ENCODE measurements at regions not wholly inside any gene's neighbourhood (a gene's known extent, or its start where the extent isn't known, plus 50 kb on each side); places are given as distances from the start of the nearest gene placed in this dataset.
"Not testable (repeated sequence)": the region's sequence is repeated elsewhere in the genome, so short reads cannot be mapped to it uniquely, and the experiment has no call there.

- Histone ChIP-seq H3K36me3 (ENCODE audit: control insufficient read depth, insufficient read depth, low read length) (no peaks in the 10 kb centered on the region), H3K4me3 (ENCODE audit: low read length) (no peak overlapping the region), H3K27ac (ENCODE audit: low read depth, low read length) (no peak overlapping the region), H3K27me3 (ENCODE audit: control insufficient read depth, insufficient read depth, low read length, poor library complexity, severe bottlenecking) (no peaks in the 10 kb centered on the region), H3K4me1 (ENCODE audit: control insufficient read depth, insufficient read depth, low read length) (no peaks in the 10 kb centered on the region), H3K9me3 (ENCODE audit: control insufficient read depth, low read length) (peaks cover under 1% of the 10 kb centered on the region), H3K9ac (ENCODE audit: extremely low read depth, low read length, poor library complexity, severe bottlenecking) (no peak overlapping the region)
- Mint-ChIP-seq H3K27me3 (ENCODE audit: insufficient read depth) (no peaks in the 10 kb centered on the region), H3K9me3 (peaks cover 9% of the 10 kb centered on the region), H3K4me3 (no peak overlapping the region), H3K4me1 (peaks cover 8% of the 10 kb centered on the region), H3K36me3 (ENCODE audit: low read depth) (no peaks in the 10 kb centered on the region), H3K27ac (no peak overlapping the region)
- no peak for TF ChIP-seq CTCF (conservative IDR thresholded peaks at IDR 0.05)
- no peak for DNase-seq
Observed at GRCh38 chr5:125451622-125452021, 705.2 kb upstream of the ZNF608 start.

GRCh38 chr5:125452991-125453390, 706.6 kb upstream of the ZNF608 start:
- no peak for TF ChIP-seq CTCF (conservative IDR thresholded peaks at IDR 0.05)
- 90 to 100% methylated on average over 3 of the region's 3 CpGs for WGBS, 2 experiments (ENCODE audit: insufficient coverage in 1 of 2, insufficient read length in 1 of 2)

GRCh38 chr5:125455041-125455440, 708.6 kb upstream of the ZNF608 start:
- no peak overlapping the region for H3K27ac Mint-ChIP-seq

More at GRCh38 chr5:125452991-125453390, 706.6 kb upstream of the ZNF608 start:
- H3K9me3 Mint-ChIP-seq, result peaks cover 22% of the 10 kb centered on the region
- no peak overlapping the region for H3K27ac ChIP-seq (ENCODE audit: low read depth, low read length)
- H3K36me3 ChIP-seq (ENCODE audit: control insufficient read depth, insufficient read depth, low read length), result no peaks in the 10 kb centered on the region
- no peak overlapping the region for H3K4me3 Mint-ChIP-seq
- H3K9ac ChIP-seq (ENCODE audit: extremely low read depth, low read length, poor library complexity, severe bottlenecking), result no peak overlapping the region
- peaks cover 14% of the 10 kb centered on the region for H3K9me3 ChIP-seq (ENCODE audit: control insufficient read depth, low read length)
- peaks cover 6% of the 10 kb centered on the region for H3K36me3 Mint-ChIP-seq (ENCODE audit: low read depth)
- H3K4me1 Mint-ChIP-seq, result peaks cover 4% of the 10 kb centered on the region
- no peak for DNase-seq
- H3K27me3 ChIP-seq (ENCODE audit: control insufficient read depth, insufficient read depth, low read length, poor library complexity, severe bottlenecking), result no peaks in the 10 kb centered on the region
- H3K4me3 ChIP-seq (ENCODE audit: low read length), result no peak overlapping the region
- no peaks in the 10 kb centered on the region for H3K4me1 ChIP-seq (ENCODE audit: control insufficient read depth, insufficient read depth, low read length)
- no peak overlapping the region for H3K27ac Mint-ChIP-seq
- no peaks in the 10 kb centered on the region for H3K27me3 Mint-ChIP-seq (ENCODE audit: insufficient read depth)

GRCh38 chr5:125456005-125456404, 709.6 kb upstream of the ZNF608 start:
- not testable (repeated sequence) for H3K27me3 Mint-ChIP-seq (ENCODE audit: insufficient read depth); H3K27ac Mint-ChIP-seq; H3K4me3 ChIP-seq (ENCODE audit: low read length); H3K27me3 ChIP-seq (ENCODE audit: control insufficient read depth, insufficient read depth, low read length, poor library complexity, severe bottlenecking); H3K36me3 ChIP-seq (ENCODE audit: control insufficient read depth, insufficient read depth, low read length); H3K36me3 Mint-ChIP-seq (ENCODE audit: low read depth); DNase-seq; H3K9ac ChIP-seq (ENCODE audit: extremely low read depth, low read length, poor library complexity, severe bottlenecking); H3K4me3 Mint-ChIP-seq; H3K27ac ChIP-seq (ENCODE audit: low read depth, low read length); H3K4me1 Mint-ChIP-seq; H3K4me1 ChIP-seq (ENCODE audit: control insufficient read depth, insufficient read depth, low read length)
- H3K9me3 Mint-ChIP-seq, result peaks cover 34% of the 10 kb centered on the region
- WGBS, 2 experiments (ENCODE audit: insufficient coverage in 1 of 2, insufficient read length in 1 of 2), result 87% methylated on average over 4 of the region's 4 CpGs; no CpG with 5 or more reads in 1 of the 2 experiments
- peaks cover 20% of the 10 kb centered on the region for H3K9me3 ChIP-seq (ENCODE audit: control insufficient read depth, low read length)

More at GRCh38 chr5:125455041-125455440, 708.6 kb upstream of the ZNF608 start:
- H3K9me3 ChIP-seq (ENCODE audit: control insufficient read depth, low read length), result peaks cover 20% of the 10 kb centered on the region
- no peaks in the 10 kb centered on the region for H3K4me1 ChIP-seq (ENCODE audit: control insufficient read depth, insufficient read depth, low read length)
- H3K27me3 ChIP-seq (ENCODE audit: control insufficient read depth, insufficient read depth, low read length, poor library complexity, severe bottlenecking), result no peaks in the 10 kb centered on the region
- no peak for DNase-seq
- no peak overlapping the region for H3K9ac ChIP-seq (ENCODE audit: extremely low read depth, low read length, poor library complexity, severe bottlenecking)
- H3K4me1 Mint-ChIP-seq, result no peaks in the 10 kb centered on the region
- H3K36me3 Mint-ChIP-seq (ENCODE audit: low read depth), result peaks cover 6% of the 10 kb centered on the region
- no peak for TF ChIP-seq CTCF (conservative IDR thresholded peaks at IDR 0.05)
- H3K4me3 ChIP-seq (ENCODE audit: low read length), result no peak overlapping the region
- H3K9me3 Mint-ChIP-seq, result peaks cover 34% of the 10 kb centered on the region
- no CpG with 5 or more reads among the region's 1 CpG for WGBS, 2 experiments (ENCODE audit: insufficient coverage in 1 of 2, insufficient read length in 1 of 2)
- H3K36me3 ChIP-seq (ENCODE audit: control insufficient read depth, insufficient read depth, low read length), result no peaks in the 10 kb centered on the region
- no peak overlapping the region for H3K4me3 Mint-ChIP-seq
- H3K27me3 Mint-ChIP-seq (ENCODE audit: insufficient read depth), result no peaks in the 10 kb centered on the region
- H3K27ac ChIP-seq (ENCODE audit: low read depth, low read length), result no peak overlapping the region
